ENCODE measurements at regions not wholly inside any gene's neighbourhood (a gene's known extent, or its start where the extent isn't known, plus 50 kb on each side); places are given as distances from the start of the nearest gene placed in this dataset.

- TF ChIP-seq CTCF (conservative IDR thresholded peaks at IDR 0.05; ENCODE audit: low read depth in 2 of 2) (no peak), CREB1 (CRISPR knock-in tag; IDR thresholded peaks at IDR 0.05; ENCODE audit: low read depth) (no peak), JUNB (IDR thresholded peaks at IDR 0.05; ENCODE audit: unreplicated experiment) (no peak), ETS1 (IDR thresholded peaks at IDR 0.05) (no peak), ZNF331 (CRISPR knock-in tag; IDR thresholded peaks at IDR 0.05; ENCODE audit: low read depth) (no peak), EZH2 (IDR thresholded peaks at IDR 0.05; ENCODE audit: low read depth, unreplicated experiment) (no peak)
Measured at GRCh38 chr10:106378251-106378650, 786.3 kb downstream of the SORCS1 start (continued).

- no peaks in the 10 kb centered on the region for H3K36me3 Mint-ChIP-seq (ENCODE audit: low read depth)
- peaks cover 7% of the 10 kb centered on the region for H3K4me1 ChIP-seq (ENCODE audit: insufficient read depth)
- TF ChIP-seq JUNB (IDR thresholded peaks at IDR 0.05; ENCODE audit: unreplicated experiment): no peak
- no peak for TF ChIP-seq POLR2AphosphoS5 (IDR thresholded peaks at IDR 0.05; ENCODE audit: low read depth)
- TF ChIP-seq ZNF114 (CRISPR knock-in tag; IDR thresholded peaks at IDR 0.05): no peak
- TF ChIP-seq NANOG (IDR thresholded peaks at IDR 0.05; ENCODE audit: borderline replicate concordance): no peak
- TF ChIP-seq CREB1 (CRISPR knock-in tag; IDR thresholded peaks at IDR 0.05; ENCODE audit: low read depth): no peak
- no peak for TF ChIP-seq ETS1 (IDR thresholded peaks at IDR 0.05)
- no peak for TF ChIP-seq REST (IDR thresholded peaks at IDR 0.05; ENCODE audit: unreplicated experiment)
- no peak for TF ChIP-seq ZNF331 (CRISPR knock-in tag; IDR thresholded peaks at IDR 0.05; ENCODE audit: low read depth)
- no peak for TF ChIP-seq ZNF462 (CRISPR knock-in tag; IDR thresholded peaks at IDR 0.05)
- TF ChIP-seq STAT1 (IDR thresholded peaks at IDR 0.05; ENCODE audit: unreplicated experiment): no peak
Measured at GRCh38 chr10:106370751-106371150, 793.8 kb downstream of the SORCS1 start.

More at GRCh38 chr10:106370751-106371150, 793.8 kb downstream of the SORCS1 start:
- Histone ChIP-seq H3F3A (replicated peaks; ENCODE audit: low read depth) (no peaks in the 10 kb centered on the region), H3K4me2 (no peak overlapping the region), H3K79me2 (replicated peaks; ENCODE audit: insufficient read depth) (no peaks in the 10 kb centered on the region), H4K20me1 (replicated peaks; ENCODE audit: insufficient read depth) (no peaks in the 10 kb centered on the region), H3K36me3 (ENCODE audit: insufficient read depth) (no peaks in the 10 kb centered on the region), H2AFZ (no peak overlapping the region), H3K27ac (ENCODE audit: low read depth) (no peak overlapping the region), H3K9me2 (ENCODE audit: insufficient read depth) (peaks cover 3% of the 10 kb centered on the region; the same call in 1 of the 2 replicates), H3K4me3 (no peak overlapping the region), H3K27me3 (ENCODE audit: insufficient read depth) (no peaks in the 10 kb centered on the region)
- DNase-seq (ENCODE audit: low spot score): no peak
- Mint-ChIP-seq H3K4me1 (peaks cover 6% of the 10 kb centered on the region), H3K9me3 (no peaks in the 10 kb centered on the region), H3K27me3 (ENCODE audit: insufficient read depth, low read depth, poor library complexity) (peaks cover 4% of the 10 kb centered on the region), H3K4me3 (no peak overlapping the region), H3K27ac (no peak overlapping the region)
- no peak for ATAC-seq

All from GM23338 (cell line).